ENCODE measurements at regions not wholly inside any gene's neighbourhood (a gene's known extent, or its start where the extent isn't known, plus 50 kb on each side); places are given as distances from the start of the nearest gene placed in this dataset.

GRCh38 chr16:64311241-64311640 is 810.6 kb downstream of the CDH11 start:
- TF ChIP-seq EP300 (IDR thresholded peaks at IDR 0.05) (no peak), CTCF (IDR thresholded peaks at IDR 0.05) (no peak), POLR2A (IDR thresholded peaks at IDR 0.05) (no peak), POLR2AphosphoS5 (IDR thresholded peaks at IDR 0.05) (no peak)

Measured in stomach (tissue), 4 donors.